ENCODE measurements at regions not wholly inside any gene's neighbourhood (a gene's known extent, or its start where the extent isn't known, plus 50 kb on each side); places are given as distances from the start of the nearest gene placed in this dataset.

GRCh38 chrX:20522420-20522819 lies 255.7 kb upstream of the RPS6KA3 start:
- Mint-ChIP-seq H3K27ac (ENCODE audit: low read depth) (no peak overlapping the region), H3K4me1 (peaks cover 8% of the 10 kb centered on the region), H3K9me3 (no peaks in the 10 kb centered on the region), H3K4me3 (no peak overlapping the region), H3K36me3 (ENCODE audit: insufficient read depth) (no peaks in the 10 kb centered on the region), H3K27me3 (peaks cover 11% of the 10 kb centered on the region)
- ATAC-seq (replicated peaks; ENCODE audit: extremely low read depth, poor library complexity, severe bottlenecking) (no peak), DNase-seq (ENCODE audit: low spot score in 2 of 2) (no peak)

GRCh38 chrX:20521222-20521621 lies 254.5 kb upstream of the RPS6KA3 start:
- ATAC-seq (replicated peaks; ENCODE audit: extremely low read depth, poor library complexity, severe bottlenecking) (no peak), DNase-seq (ENCODE audit: low spot score in 2 of 2) (no peak)
- Mint-ChIP-seq H3K27me3 (peaks cover 11% of the 10 kb centered on the region), H3K4me3 (no peak overlapping the region), H3K36me3 (ENCODE audit: insufficient read depth) (no peaks in the 10 kb centered on the region), H3K27ac (ENCODE audit: low read depth) (no peak overlapping the region), H3K9me3 (no peaks in the 10 kb centered on the region), H3K4me1 (peaks cover 8% of the 10 kb centered on the region)

- ATAC-seq (replicated peaks; ENCODE audit: extremely low read depth, poor library complexity, severe bottlenecking) (no peak), DNase-seq (ENCODE audit: low spot score in 2 of 2) (no peak)
- no peaks in the 10 kb centered on the region for H3K36me3 Mint-ChIP-seq (ENCODE audit: insufficient read depth)
- peaks cover 11% of the 10 kb centered on the region for H3K27me3 Mint-ChIP-seq
- no peak overlapping the region for H3K4me3 Mint-ChIP-seq
- H3K9me3 Mint-ChIP-seq = no peaks in the 10 kb centered on the region
- peaks cover 13% of the 10 kb centered on the region for H3K4me1 Mint-ChIP-seq
- no peak overlapping the region for H3K27ac Mint-ChIP-seq (ENCODE audit: low read depth)
These were observed 253.1 kb upstream of the RPS6KA3 start for GRCh38 chrX:20519826-20520225.

- ATAC-seq (replicated peaks; ENCODE audit: extremely low read depth, poor library complexity, severe bottlenecking) (no peak), DNase-seq (ENCODE audit: low spot score in 2 of 2) (no peak)
- H3K4me3 Mint-ChIP-seq = no peak overlapping the region
- no peak overlapping the region for H3K27ac Mint-ChIP-seq (ENCODE audit: low read depth)
- peaks cover 12% of the 10 kb centered on the region for H3K4me1 Mint-ChIP-seq
- peaks cover 11% of the 10 kb centered on the region for H3K27me3 Mint-ChIP-seq
- no peaks in the 10 kb centered on the region for H3K9me3 Mint-ChIP-seq
- H3K36me3 Mint-ChIP-seq (ENCODE audit: insufficient read depth) = no peaks in the 10 kb centered on the region
These were observed 252.4 kb upstream of the RPS6KA3 start for GRCh38 chrX:20519146-20519545.

GRCh38 chrX:20517565-20517964 lies 250.9 kb upstream of the RPS6KA3 start:
- no peaks in the 10 kb centered on the region for H3K9me3 Mint-ChIP-seq
- H3K4me1 Mint-ChIP-seq = peaks cover 5% of the 10 kb centered on the region
- DNase-seq (ENCODE audit: low spot score in 2 of 2) = no peak
- no peaks in the 10 kb centered on the region for H3K36me3 Mint-ChIP-seq (ENCODE audit: insufficient read depth)
- H3K27me3 Mint-ChIP-seq = peaks cover 11% of the 10 kb centered on the region
- no peak overlapping the region for H3K27ac Mint-ChIP-seq (ENCODE audit: low read depth)
- ATAC-seq (replicated peaks; ENCODE audit: extremely low read depth, poor library complexity, severe bottlenecking) = no peak
- H3K4me3 Mint-ChIP-seq = no peak overlapping the region

- Mint-ChIP-seq H3K9me3 (no peaks in the 10 kb centered on the region), H3K27ac (ENCODE audit: low read depth) (no peak overlapping the region), H3K4me1 (peaks cover 5% of the 10 kb centered on the region), H3K36me3 (ENCODE audit: insufficient read depth) (no peaks in the 10 kb centered on the region), H3K4me3 (no peak overlapping the region), H3K27me3 (peaks cover 11% of the 10 kb centered on the region)
- DNase-seq (ENCODE audit: low spot score in 2 of 2) (no peak), ATAC-seq (replicated peaks; ENCODE audit: extremely low read depth, poor library complexity, severe bottlenecking) (no peak)
These were observed 249.2 kb upstream of the RPS6KA3 start for GRCh38 chrX:20515841-20516461.

GRCh38 chrX:20514358-20514757 lies 247.6 kb upstream of the RPS6KA3 start:
- Mint-ChIP-seq H3K36me3 (ENCODE audit: insufficient read depth) (no peaks in the 10 kb centered on the region), H3K27me3 (peaks cover 5% of the 10 kb centered on the region), H3K4me3 (no peak overlapping the region), H3K27ac (ENCODE audit: low read depth) (no peak overlapping the region), H3K4me1 (peaks cover 5% of the 10 kb centered on the region), H3K9me3 (no peaks in the 10 kb centered on the region)
- DNase-seq (ENCODE audit: low spot score in 2 of 2) (no peak), ATAC-seq (replicated peaks; ENCODE audit: extremely low read depth, poor library complexity, severe bottlenecking) (no peak)

- Mint-ChIP-seq H3K36me3 (ENCODE audit: insufficient read depth) (no peaks in the 10 kb centered on the region), H3K4me1 (peaks cover 5% of the 10 kb centered on the region), H3K27ac (ENCODE audit: low read depth) (no peak overlapping the region), H3K4me3 (no peak overlapping the region), H3K27me3 (peaks cover 6% of the 10 kb centered on the region), H3K9me3 (no peaks in the 10 kb centered on the region)
- DNase-seq (ENCODE audit: low spot score in 2 of 2) (no peak), ATAC-seq (replicated peaks; ENCODE audit: extremely low read depth, poor library complexity, severe bottlenecking) (no peak)
These were observed 246.5 kb upstream of the RPS6KA3 start for GRCh38 chrX:20513185-20513584.

GRCh38 chrX:20511792-20512191 lies 245.1 kb upstream of the RPS6KA3 start:
- Mint-ChIP-seq H3K27ac (ENCODE audit: low read depth) (no peak overlapping the region), H3K27me3 (peaks cover 11% of the 10 kb centered on the region), H3K9me3 (no peaks in the 10 kb centered on the region), H3K36me3 (ENCODE audit: insufficient read depth) (no peaks in the 10 kb centered on the region), H3K4me3 (no peak overlapping the region), H3K4me1 (peaks cover 5% of the 10 kb centered on the region)
- ATAC-seq (replicated peaks; ENCODE audit: extremely low read depth, poor library complexity, severe bottlenecking) = no peak
- DNase-seq (ENCODE audit: low spot score in 2 of 2) = no peak

GRCh38 chrX:20507901-20508620 lies 241.4 kb upstream of the RPS6KA3 start:
- Mint-ChIP-seq H3K9me3 (no peaks in the 10 kb centered on the region), H3K4me3 (no peak overlapping the region), H3K27me3 (peaks cover 17% of the 10 kb centered on the region), H3K27ac (ENCODE audit: low read depth) (no peak overlapping the region), H3K4me1 (no peaks in the 10 kb centered on the region), H3K36me3 (ENCODE audit: insufficient read depth) (no peaks in the 10 kb centered on the region)
- ATAC-seq (replicated peaks; ENCODE audit: extremely low read depth, poor library complexity, severe bottlenecking) (no peak), DNase-seq (ENCODE audit: low spot score in 2 of 2) (no peak)

GRCh38 chrX:20506739-20507138 lies 240.0 kb upstream of the RPS6KA3 start:
- ATAC-seq (replicated peaks; ENCODE audit: extremely low read depth, poor library complexity, severe bottlenecking) (no peak), DNase-seq (ENCODE audit: low spot score in 2 of 2) (no peak)
- Mint-ChIP-seq H3K36me3 (ENCODE audit: insufficient read depth) (no peaks in the 10 kb centered on the region), H3K27me3 (peaks cover 22% of the 10 kb centered on the region), H3K27ac (ENCODE audit: low read depth) (no peak overlapping the region), H3K4me3 (no peak overlapping the region), H3K4me1 (no peaks in the 10 kb centered on the region), H3K9me3 (no peaks in the 10 kb centered on the region)

GRCh38 chrX:20500949-20501348 lies 234.2 kb upstream of the RPS6KA3 start:
- Mint-ChIP-seq H3K4me1 (peaks cover 10% of the 10 kb centered on the region), H3K36me3 (ENCODE audit: insufficient read depth) (no peaks in the 10 kb centered on the region), H3K4me3 (no peak overlapping the region), H3K27ac (ENCODE audit: low read depth) (no peak overlapping the region), H3K27me3 (peaks cover 11% of the 10 kb centered on the region), H3K9me3 (no peaks in the 10 kb centered on the region)
- ATAC-seq (replicated peaks; ENCODE audit: extremely low read depth, poor library complexity, severe bottlenecking) (no peak), DNase-seq (ENCODE audit: low spot score in 2 of 2) (no peak)

- no peaks in the 10 kb centered on the region for H3K9me3 Mint-ChIP-seq
- peak; percentile 58 for ATAC-seq (replicated peaks; ENCODE audit: extremely low read depth, poor library complexity, severe bottlenecking)
- no peak for DNase-seq (ENCODE audit: low spot score in 2 of 2)
- H3K27me3 Mint-ChIP-seq = peaks cover 11% of the 10 kb centered on the region
- peak overlapping the region; percentile 41 for H3K4me3 Mint-ChIP-seq
- no peaks in the 10 kb centered on the region for H3K36me3 Mint-ChIP-seq (ENCODE audit: insufficient read depth)
- peaks cover 10% of the 10 kb centered on the region for H3K4me1 Mint-ChIP-seq
- no peak overlapping the region for H3K27ac Mint-ChIP-seq (ENCODE audit: low read depth)
These were observed 233.6 kb upstream of the RPS6KA3 start for GRCh38 chrX:20500171-20500865.
